ENCODE measurements at regions not wholly inside any gene's neighbourhood (a gene's known extent, or its start where the extent isn't known, plus 50 kb on each side); places are given as distances from the start of the nearest gene placed in this dataset.

GRCh38 chr2:145124085-145124484, 604.2 kb upstream of the ZEB2 start:
- DNase-seq, result no peak

- no peak for DNase-seq
These were observed 603.7 kb upstream of the ZEB2 start for GRCh38 chr2:145123606-145124005.

- no peak for DNase-seq
These were observed 599.3 kb upstream of the ZEB2 start for GRCh38 chr2:145119225-145119624.

GRCh38 chr2:145116834-145117725, 597.2 kb upstream of the ZEB2 start:
- no peak for DNase-seq

GRCh38 chr2:145116056-145116455, 596.1 kb upstream of the ZEB2 start:
- DNase-seq, result no peak

- DNase-seq, result no peak
These were observed 594.8 kb upstream of the ZEB2 start for GRCh38 chr2:145114726-145115125.

- DNase-seq, result no peak
These were observed 592.5 kb upstream of the ZEB2 start for GRCh38 chr2:145112467-145112866.

- DNase-seq, result no peak
These were observed 590.9 kb upstream of the ZEB2 start for GRCh38 chr2:145110668-145111356.

GRCh38 chr2:145108959-145109710, 589.2 kb upstream of the ZEB2 start:
- no peak for DNase-seq

GRCh38 chr2:145108361-145108778, 588.5 kb upstream of the ZEB2 start:
- DNase-seq, result no peak

GRCh38 chr2:145106293-145106692, 586.4 kb upstream of the ZEB2 start:
- DNase-seq, result no peak

- no peak for DNase-seq
These were observed 582.8 kb upstream of the ZEB2 start for GRCh38 chr2:145102706-145103105.

- no peak for DNase-seq
These were observed 580.4 kb upstream of the ZEB2 start for GRCh38 chr2:145100301-145100700.

GRCh38 chr2:145096582-145096981, 576.7 kb upstream of the ZEB2 start:
- no peak for DNase-seq

- no peak for DNase-seq
These were observed 575.9 kb upstream of the ZEB2 start for GRCh38 chr2:145095641-145096435.

GRCh38 chr2:145094370-145094769, 574.5 kb upstream of the ZEB2 start:
- no peak for DNase-seq

GRCh38 chr2:145091967-145092366, 572.0 kb upstream of the ZEB2 start:
- DNase-seq, result no peak

GRCh38 chr2:145090841-145091761, 571.2 kb upstream of the ZEB2 start:
- DNase-seq, result no peak

GRCh38 chr2:145088756-145089155, 568.8 kb upstream of the ZEB2 start:
- no peak for DNase-seq

GRCh38 chr2:145086910-145087309, 567.0 kb upstream of the ZEB2 start:
- DNase-seq, result no peak

GRCh38 chr2:145085612-145086011, 565.7 kb upstream of the ZEB2 start:
- no peak for DNase-seq

GRCh38 chr2:145080426-145080825, 560.5 kb upstream of the ZEB2 start:
- no peak for DNase-seq

Measured in NCI-H2171 treated with DMSO at 0.1 percent for 48 hours (cell line).